Ishikawa (cell line): ENCODE measurements at regions not wholly inside any gene's neighbourhood (a gene's known extent, or its start where the extent isn't known, plus 50 kb on each side); places are given as distances from the start of the nearest gene placed in this dataset.
"Not testable (repeated sequence)": the region's sequence is repeated elsewhere in the genome, so short reads cannot be mapped to it uniquely, and the experiment has no call there.

Experiments
- EP300 ChIP-seq: IDR thresholded peaks from 2 replicates; pipeline ENCODE4 v1.6.1; 2012; ENCODE audit warnings: borderline replicate concordance
- TAF1 ChIP-seq: IDR thresholded peaks from 2 replicates; pipeline ENCODE4 v1.6.1; 2012; ENCODE audit warnings: low read depth, mild to moderate bottlenecking
- TF ChIP-seq, protein P1 (sequence below): IDR thresholded peaks from 2 replicates; pipeline ENCODE4 v1.6.1; 2012; ENCODE audit warnings: low read depth, mild to moderate bottlenecking
- TF ChIP-seq, protein P2 (sequence below): IDR thresholded peaks from 2 replicates; pipeline ENCODE4 v1.6.1; 2012

DNA sequence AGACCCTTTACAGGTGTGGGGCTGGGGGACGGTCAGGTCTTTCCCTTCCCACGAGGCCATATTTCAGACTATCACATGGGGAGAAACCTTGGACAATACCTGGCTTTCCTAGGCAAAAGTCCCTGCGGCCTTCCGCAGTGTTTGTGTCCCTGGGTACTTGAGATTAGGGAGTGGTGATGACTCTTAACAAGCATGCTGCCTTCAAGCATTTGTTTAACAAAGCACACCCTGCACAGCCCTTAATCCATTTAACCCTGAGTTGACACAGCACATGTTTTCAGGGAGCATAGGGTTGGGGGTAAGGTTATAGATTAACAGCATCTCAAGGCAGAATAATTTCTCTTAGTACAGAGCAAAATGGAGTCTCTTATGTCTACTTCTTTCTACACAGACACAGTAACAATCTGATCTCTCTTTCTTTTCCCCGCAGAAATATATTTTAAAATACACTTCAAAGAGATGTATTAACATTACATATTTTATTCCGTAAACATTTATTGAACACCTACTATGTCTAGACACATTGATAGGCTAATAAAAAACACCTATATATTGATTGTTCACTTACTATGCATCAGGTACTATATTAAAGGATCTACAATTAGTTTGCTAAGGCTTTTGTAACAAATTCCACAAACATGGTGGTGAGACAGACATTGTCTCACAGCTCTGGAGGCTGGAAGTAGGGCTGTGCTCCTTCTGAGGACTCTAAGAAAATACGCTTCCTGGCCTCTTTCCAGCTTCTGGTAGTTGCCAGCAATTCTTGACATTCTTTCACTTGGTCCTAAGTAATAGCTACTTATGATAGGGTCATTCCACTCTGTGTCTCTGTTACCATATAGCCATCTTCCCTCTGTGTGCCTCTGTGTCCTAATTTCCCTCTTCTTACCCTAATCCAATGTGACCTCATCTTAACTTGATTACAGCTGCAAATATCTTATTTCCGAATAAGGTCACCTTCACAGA, 118.4 kb downstream of the SPP2 start:
- TF ChIP-seq, protein P1, sequence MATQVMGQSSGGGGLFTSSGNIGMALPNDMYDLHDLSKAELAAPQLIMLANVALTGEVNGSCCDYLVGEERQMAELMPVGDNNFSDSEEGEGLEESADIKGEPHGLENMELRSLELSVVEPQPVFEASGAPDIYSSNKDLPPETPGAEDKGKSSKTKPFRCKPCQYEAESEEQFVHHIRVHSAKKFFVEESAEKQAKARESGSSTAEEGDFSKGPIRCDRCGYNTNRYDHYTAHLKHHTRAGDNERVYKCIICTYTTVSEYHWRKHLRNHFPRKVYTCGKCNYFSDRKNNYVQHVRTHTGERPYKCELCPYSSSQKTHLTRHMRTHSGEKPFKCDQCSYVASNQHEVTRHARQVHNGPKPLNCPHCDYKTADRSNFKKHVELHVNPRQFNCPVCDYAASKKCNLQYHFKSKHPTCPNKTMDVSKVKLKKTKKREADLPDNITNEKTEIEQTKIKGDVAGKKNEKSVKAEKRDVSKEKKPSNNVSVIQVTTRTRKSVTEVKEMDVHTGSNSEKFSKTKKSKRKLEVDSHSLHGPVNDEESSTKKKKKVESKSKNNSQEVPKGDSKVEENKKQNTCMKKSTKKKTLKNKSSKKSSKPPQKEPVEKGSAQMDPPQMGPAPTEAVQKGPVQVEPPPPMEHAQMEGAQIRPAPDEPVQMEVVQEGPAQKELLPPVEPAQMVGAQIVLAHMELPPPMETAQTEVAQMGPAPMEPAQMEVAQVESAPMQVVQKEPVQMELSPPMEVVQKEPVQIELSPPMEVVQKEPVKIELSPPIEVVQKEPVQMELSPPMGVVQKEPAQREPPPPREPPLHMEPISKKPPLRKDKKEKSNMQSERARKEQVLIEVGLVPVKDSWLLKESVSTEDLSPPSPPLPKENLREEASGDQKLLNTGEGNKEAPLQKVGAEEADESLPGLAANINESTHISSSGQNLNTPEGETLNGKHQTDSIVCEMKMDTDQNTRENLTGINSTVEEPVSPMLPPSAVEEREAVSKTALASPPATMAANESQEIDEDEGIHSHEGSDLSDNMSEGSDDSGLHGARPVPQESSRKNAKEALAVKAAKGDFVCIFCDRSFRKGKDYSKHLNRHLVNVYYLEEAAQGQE: not testable (repeated sequence)
- not testable (repeated sequence) for TF ChIP-seq TAF1, EP300
- TF ChIP-seq, protein P2, sequence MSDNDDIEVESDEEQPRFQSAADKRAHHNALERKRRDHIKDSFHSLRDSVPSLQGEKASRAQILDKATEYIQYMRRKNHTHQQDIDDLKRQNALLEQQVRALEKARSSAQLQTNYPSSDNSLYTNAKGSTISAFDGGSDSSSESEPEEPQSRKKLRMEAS: not testable (repeated sequence)
